GM19452 (cell line): ENCODE measurements at regions not wholly inside any gene's neighbourhood (a gene's known extent, or its start where the extent isn't known, plus 50 kb on each side); places are given as distances from the start of the nearest gene placed in this dataset.

Experiments
- ATAC-seq: cut with Tn5 transposase; IDR thresholded peaks from one replicate; pipeline ENCODE4 v1.9.1; 2021; ENCODE audit not compliant: unreplicated experiment

GRCh38 chr1:34328281-34328799 lies 151.6 kb downstream of the C1orf94 start:
- ATAC-seq, result no peak

- no peak for ATAC-seq
These were observed 153.4 kb downstream of the C1orf94 start for GRCh38 chr1:34330061-34330460.

- no peak for ATAC-seq
These were observed 154.6 kb downstream of the C1orf94 start for GRCh38 chr1:34331020-34331926.

- no peak for ATAC-seq
These were observed 156.3 kb downstream of the C1orf94 start for GRCh38 chr1:34332996-34333395.

- ATAC-seq, result no peak
These were observed 162.2 kb downstream of the C1orf94 start for GRCh38 chr1:34338871-34339270.

- no peak for ATAC-seq
These were observed 165.2 kb downstream of the C1orf94 start for GRCh38 chr1:34341896-34342295.

GRCh38 chr1:34342334-34342733 lies 165.6 kb downstream of the C1orf94 start:
- ATAC-seq, result no peak

- no peak for ATAC-seq
These were observed 169.4 kb downstream of the C1orf94 start for GRCh38 chr1:34346128-34346527.

GRCh38 chr1:34353409-34353808 lies 176.7 kb downstream of the C1orf94 start:
- no peak for ATAC-seq

- ATAC-seq, result no peak
These were observed 177.7 kb downstream of the C1orf94 start for GRCh38 chr1:34354367-34354766.

- ATAC-seq, result no peak
These were observed 180.1 kb downstream of the C1orf94 start for GRCh38 chr1:34356853-34357252.

GRCh38 chr1:34358636-34359035 lies 181.9 kb downstream of the C1orf94 start:
- no peak for ATAC-seq

- ATAC-seq, result no peak
These were observed 182.7 kb downstream of the C1orf94 start for GRCh38 chr1:34359411-34359810.

- no peak for ATAC-seq
These were observed 183.9 kb downstream of the C1orf94 start for GRCh38 chr1:34360574-34360973.

GRCh38 chr1:34361121-34361520 lies 184.4 kb downstream of the C1orf94 start:
- ATAC-seq, result no peak

GRCh38 chr1:34361781-34362357 lies 185.2 kb downstream of the C1orf94 start:
- no peak for ATAC-seq

- ATAC-seq, result no peak
These were observed 186.2 kb downstream of the C1orf94 start for GRCh38 chr1:34362949-34363348.

GRCh38 chr1:34363447-34363846 lies 186.7 kb downstream of the C1orf94 start:
- no peak for ATAC-seq

GRCh38 chr1:34363915-34364314 lies 187.2 kb downstream of the C1orf94 start:
- no peak for ATAC-seq

- no peak for ATAC-seq
These were observed 187.7 kb downstream of the C1orf94 start for GRCh38 chr1:34364376-34364775.

- ATAC-seq, result no peak
These were observed 188.6 kb downstream of the C1orf94 start for GRCh38 chr1:34365295-34365694.
